ENCODE measurements at regions not wholly inside any gene's neighbourhood (a gene's known extent, or its start where the extent isn't known, plus 50 kb on each side); places are given as distances from the start of the nearest gene placed in this dataset.

- DNase-seq: no peak
Observed at GRCh38 chr12:27382924-27383323, 50.3 kb downstream of the BMAL2 start.

GRCh38 chr12:27383429-27384260 lies 51.0 kb downstream of the BMAL2 start:
- DNase-seq: peak; percentile 51 to 56

- DNase-seq: no peak
Observed at GRCh38 chr12:27384261-27384590, 51.6 kb downstream of the BMAL2 start.

- no peak for DNase-seq
Observed at GRCh38 chr12:27385766-27386564, 53.3 kb downstream of the BMAL2 start.

- DNase-seq: no peak
Observed at GRCh38 chr12:27387473-27387872, 54.8 kb downstream of the BMAL2 start.

- no peak for DNase-seq
Observed at GRCh38 chr12:27388650-27389049, 56.0 kb downstream of the BMAL2 start.

- DNase-seq: no peak
Observed at GRCh38 chr12:27394676-27395075, 51.9 kb upstream of the SMCO2 start.

- no peak for DNase-seq
Observed at GRCh38 chr12:27396216-27396815, 50.2 kb upstream of the SMCO2 start.
